H1 (cell line): ENCODE measurements at regions not wholly inside any gene's neighbourhood (a gene's known extent, or its start where the extent isn't known, plus 50 kb on each side); places are given as distances from the start of the nearest gene placed in this dataset.

Source experiments
- CTCF ChIA-PET: fragments of 300-600 bp; sonication (Branson Sonifier 250); formaldehyde crosslinking; loops from one replicate; lab custom pipeline; 2021; ENCODE audit not compliant: partially characterized antibody; lab: Charles Lee
- POLR2A ChIA-PET: fragments of 300-600 bp; sonication (Branson Sonifier 250); formaldehyde crosslinking; loops from one replicate; lab custom pipeline; 2021; ENCODE audit warnings: inconsistent platforms; ENCODE audit not compliant: partially characterized antibody; lab: Charles Lee
- DNase-seq, 2 experiments: peaks; one replicate each; pipeline versions ENCODE4 v3.0.0 to v3.0.0-alpha.2; 2010 to 2022; ENCODE audit warnings: low spot score in 2 of 2, low read depth in 1 of 2, mixed read lengths in 1 of 2
- FAIRE-seq: peaks from 2 replicates; lab custom pipeline; 2011; peaks lifted over from hg19 to GRCh38; lab: Jason Lieb, UNC
- H2AFZ ChIP-seq: 2 replicates; pipeline ENCODE4 v1.8.1; 2012; ENCODE audit warnings: low read length, inconsistent platforms
- H2AK5ac ChIP-seq: 2 replicates; pipeline ENCODE4 v1.6.1; 2013; ENCODE audit warnings: low read depth, low read length
- H2BK120ac ChIP-seq: replicated peaks from 2 replicates; pipeline ENCODE3; 2013; ENCODE audit warnings: low read depth, low read length, inconsistent platforms
- H2BK12ac ChIP-seq: 2 replicates; pipeline ENCODE4 v1.6.1; 2013; ENCODE audit warnings: low read depth, low read length
- H2BK15ac ChIP-seq: 2 replicates; pipeline ENCODE4 v1.6.1; 2013; ENCODE audit warnings: low read length
- H2BK20ac ChIP-seq: 2 replicates; pipeline ENCODE4 v1.6.1; 2013; ENCODE audit warnings: low read length
- H2BK5ac ChIP-seq: 2 replicates; pipeline ENCODE4 v1.6.1; 2013; ENCODE audit warnings: low read depth, low read length
- H3K14ac ChIP-seq: 2 replicates; pipeline ENCODE4 v1.6.1; 2013; ENCODE audit warnings: inconsistent platforms; ENCODE audit not compliant: insufficient read length
- H3K18ac ChIP-seq: 2 replicates; pipeline ENCODE4 v1.6.1; 2013; ENCODE audit warnings: low read length; ENCODE audit errors: extremely low read depth
- H3K23ac ChIP-seq: 2 replicates; pipeline ENCODE4 v1.6.1; 2013; ENCODE audit warnings: inconsistent platforms; ENCODE audit not compliant: insufficient read length
- H3K23me2 ChIP-seq: 2 replicates; pipeline ENCODE4 v1.6.1; 2013; ENCODE audit warnings: low read depth, low read length
- H3K27ac ChIP-seq: 2 replicates; pipeline ENCODE4 v1.6.1; 2011; ENCODE audit warnings: low read depth, low read length, inconsistent platforms
- H3K27me3 ChIP-seq, 4 experiments: replicated peaks in 1 of 4; 1 replicate in 1 of 4; 2 replicates in 3 of 4; pipeline versions ENCODE4 v1.6.1 to v1.8.1; 2011 to 2013; ENCODE audit warnings: low read length in 3 of 4, mild to moderate bottlenecking in 3 of 4, inconsistent platforms in 2 of 4, mixed read lengths in 2 of 4, moderate library complexity in 1 of 4; ENCODE audit not compliant: control insufficient read depth in 3 of 4, insufficient read depth in 3 of 4; ENCODE audit errors: extremely low read depth in 1 of 4
- H3K36me3 ChIP-seq, 4 experiments: 2 replicates each; pipeline versions ENCODE4 v1.6.1 to v1.8.1; 2011 to 2013; ENCODE audit warnings: mild to moderate bottlenecking in 4 of 4, low read length in 3 of 4, moderate library complexity in 2 of 4, control low read depth in 1 of 4, inconsistent platforms in 1 of 4; ENCODE audit not compliant: insufficient read depth in 4 of 4, control insufficient read depth in 2 of 4
- H3K4ac ChIP-seq: replicated peaks from 2 replicates; pipeline ENCODE3; 2013; ENCODE audit warnings: low read length, low read depth, mixed read lengths, inconsistent platforms; ENCODE audit not compliant: insufficient read length
- H3K4me1 ChIP-seq, 4 experiments: replicated peaks in 1 of 4; 1 replicate in 1 of 4; 2 replicates in 3 of 4; pipeline versions ENCODE4 v1.6.1 to v1.8.1; 2011 to 2013; ENCODE audit warnings: low read length in 3 of 4, inconsistent platforms in 2 of 4, mixed read lengths in 1 of 4; ENCODE audit not compliant: insufficient read depth in 4 of 4, control insufficient read depth in 3 of 4
- H3K4me2 ChIP-seq, 2 experiments: 2 replicates each; pipeline versions ENCODE4 v1.6.1 to v1.8.1; 2011 to 2013; ENCODE audit warnings: low read depth in 2 of 2, low read length in 2 of 2, control low read depth in 1 of 2, inconsistent platforms in 1 of 2, mild to moderate bottlenecking in 1 of 2; ENCODE audit not compliant: insufficient read depth in 1 of 2
- H3K4me3 ChIP-seq, 4 experiments: fragments of 200-600, 300-600 bp in 1 of 4; sonication (generic), shearing (Covaris generic), sonication (Bioruptor Twin) in 1 of 4; 2 replicates each; pipeline versions ENCODE4 v1.5.1 to v1.8.1; 2011 to 2016; ENCODE audit warnings: low read length in 4 of 4, low read depth in 3 of 4, control low read depth in 2 of 4, inconsistent platforms in 2 of 4, mild to moderate bottlenecking in 2 of 4, mixed read lengths in 1 of 4, moderate library complexity in 1 of 4; ENCODE audit not compliant: insufficient read depth in 2 of 4; ENCODE audit errors: extremely low read depth in 1 of 4
- H3K56ac ChIP-seq: replicated peaks from 2 replicates; pipeline ENCODE3; 2013; ENCODE audit warnings: low read depth, mild to moderate bottlenecking, mixed read lengths, low read length, inconsistent platforms; ENCODE audit not compliant: insufficient read length
- H3K79me1 ChIP-seq: 2 replicates; pipeline ENCODE4 v1.6.1; 2013; ENCODE audit warnings: low read depth, low read length, control low read depth
- H3K79me2 ChIP-seq, 2 experiments: 2 replicates each; pipeline versions ENCODE4 v1.6.1 to v1.8.1; 2012 to 2013; ENCODE audit warnings: low read length in 2 of 2, mild to moderate bottlenecking in 2 of 2, inconsistent platforms in 1 of 2; ENCODE audit not compliant: insufficient read depth in 2 of 2, control insufficient read depth in 1 of 2
- H3K9ac ChIP-seq, 4 experiments: replicated peaks in 1 of 4; 1 replicate in 1 of 4; 2 replicates in 3 of 4; pipeline versions ENCODE4 v1.6.1 to v1.8.1; 2011 to 2013; ENCODE audit warnings: low read depth in 3 of 4, low read length in 3 of 4, control low read depth in 2 of 4, mild to moderate bottlenecking in 2 of 4, moderate library complexity in 2 of 4, inconsistent platforms in 1 of 4; ENCODE audit errors: extremely low read depth in 1 of 4
- H3K9me3 ChIP-seq, 2 experiments: 2 replicates each; pipeline versions ENCODE4 v1.6.1 to v1.8.1; 2012 to 2013; ENCODE audit warnings: mild to moderate bottlenecking in 2 of 2, moderate library complexity in 2 of 2, control low read depth in 1 of 2, inconsistent platforms in 1 of 2, low read depth in 1 of 2, low read length in 1 of 2, mixed read lengths in 1 of 2; ENCODE audit not compliant: insufficient read depth in 2 of 2
- H4K20me1 ChIP-seq, 2 experiments: replicated peaks in 1 of 2; 2 replicates each; pipeline versions ENCODE3 to v1.8.1; 2011 to 2013; ENCODE audit warnings: inconsistent platforms in 2 of 2, low read length in 2 of 2, mild to moderate bottlenecking in 1 of 2; ENCODE audit not compliant: insufficient read depth in 2 of 2, control insufficient read depth in 1 of 2
- H4K5ac ChIP-seq: 2 replicates; pipeline ENCODE4 v1.6.1; 2013; ENCODE audit warnings: low read length, low read depth, mixed read lengths, inconsistent platforms; ENCODE audit not compliant: insufficient read length
- H4K8ac ChIP-seq: 2 replicates; pipeline ENCODE4 v1.8.0; 2013; ENCODE audit warnings: mild to moderate bottlenecking, moderate library complexity, low read length, inconsistent platforms; ENCODE audit not compliant: insufficient read depth; ENCODE audit errors: extremely low read depth
- H4K91ac ChIP-seq: replicated peaks from 2 replicates; pipeline ENCODE3; 2013; ENCODE audit warnings: low read length, mixed read lengths, inconsistent platforms; ENCODE audit not compliant: insufficient read length
- CEBPB ChIP-seq: IDR thresholded peaks from 2 replicates; pipeline ENCODE4 v1.6.1; 2012; ENCODE audit warnings: low read depth, low read length
- CHD1 ChIP-seq: IDR thresholded peaks from 2 replicates; pipeline ENCODE4 v1.6.1; 2012; ENCODE audit warnings: low read depth, low read length, improper control_type of control experiment
- CHD2 ChIP-seq: IDR thresholded peaks from 2 replicates; pipeline ENCODE4 v1.6.1; 2012; ENCODE audit warnings: low read length, improper control_type of control experiment
- CTBP2 ChIP-seq: IDR thresholded peaks from 2 replicates; pipeline ENCODE4 v1.7.0; 2011; ENCODE audit warnings: borderline replicate concordance, mild to moderate bottlenecking, moderate library complexity, mixed read lengths, low read length; ENCODE audit not compliant: insufficient read depth, insufficient read length
- CTCF ChIP-seq, 3 experiments: IDR thresholded peaks; 1 replicate in 2 of 3; 2 replicates in 1 of 3; pipeline versions ENCODE4 v1.5.1 to v1.6.1; 2011; ENCODE audit warnings: low read length in 3 of 3, mild to moderate bottlenecking in 3 of 3, inconsistent platforms in 2 of 3, low read depth in 1 of 3, moderate library complexity in 1 of 3; ENCODE audit not compliant: insufficient read depth in 1 of 3; ENCODE audit errors: control extremely low read depth in 1 of 3
- FOSL1 ChIP-seq: IDR thresholded peaks from 2 replicates; pipeline ENCODE4 v1.6.1; 2011; ENCODE audit warnings: mild to moderate bottlenecking, low read depth, low read length, moderate library complexity; ENCODE audit not compliant: insufficient read depth
- JUN ChIP-seq: IDR thresholded peaks from 2 replicates; pipeline ENCODE4 v1.6.1; 2011; ENCODE audit warnings: low read depth, mild to moderate bottlenecking, improper control_type of control experiment, low read length
- JUND ChIP-seq: IDR thresholded peaks from 2 replicates; pipeline ENCODE4 v1.6.1; 2011; ENCODE audit warnings: mild to moderate bottlenecking, improper control_type of control experiment, low read length
- KDM5A ChIP-seq: fragments of 200-600 bp; IDR thresholded peaks from 2 replicates; pipeline ENCODE4 v1.7.1; 2012; ENCODE audit warnings: mild to moderate bottlenecking, low read length, inconsistent platforms, mixed read lengths
- SAP30 ChIP-seq: fragments of 300-600 bp; sonication (generic); IDR thresholded peaks from 2 replicates; pipeline ENCODE4 v1.7.1; 2012; ENCODE audit warnings: low read length, moderate library complexity, mild to moderate bottlenecking, inconsistent platforms; ENCODE audit not compliant: insufficient read depth, insufficient replicate concordance
- SP1 ChIP-seq: IDR thresholded peaks from 2 replicates; pipeline ENCODE4 v1.6.1; 2011; ENCODE audit warnings: low read depth, low read length
- SUZ12 ChIP-seq: fragments of 200-600 bp; sonication (generic); IDR thresholded peaks from 2 replicates; pipeline ENCODE4 v1.6.1; 2012; ENCODE audit warnings: mild to moderate bottlenecking, inconsistent platforms, low read length, moderate library complexity, mixed read lengths
- WGBS, 2 experiments: shearing (Covaris generic) in 1 of 2; methylation state at CpG; one replicate each; pipeline versions ENCODE4 v1.1.6 to v1.1.7; 2013 to 2015; ENCODE audit warnings: low lambda C conversion rate in 2 of 2, mixed read lengths in 2 of 2, inconsistent platforms in 1 of 2, low coverage in 1 of 2, missing lambda C conversion rate in 1 of 2; ENCODE audit not compliant: insufficient replicate concordance in 2 of 2, insufficient coverage in 1 of 2, insufficient read length in 1 of 2; ENCODE audit errors: extremely low coverage in 1 of 2, missing lambda C conversion rate in 1 of 2; 5-methylcytosine and 5-hydroxymethylcytosine counted together

- Histone ChIP-seq H3K18ac (no peak overlapping the region), H3K79me1 (no peaks in the 10 kb centered on the region), H3K9me3 (no peaks in the 10 kb centered on the region), H3K56ac (no peak overlapping the region), H2BK20ac (no peak overlapping the region), H3K4ac (no peak overlapping the region), H2BK5ac (no peak overlapping the region), H3K27ac (no peak overlapping the region), H2AK5ac (0 out of 2 replicates have a peak overlapping the region, but pooled peaks have one; percentile 65), H4K91ac (no peak overlapping the region), H3K23me2 (no peaks in the 10 kb centered on the region), H3K79me2 (no peaks in the 10 kb centered on the region), H2AFZ (no peak overlapping the region), H4K20me1 (no peaks in the 10 kb centered on the region), H4K5ac (no peak overlapping the region), H2BK15ac (no peak overlapping the region), H3K4me1 (peaks cover 0 to 9% (median 3%) of the 10 kb centered on the region in 4 experiments; a peak in 5 of 7 replicates), H3K23ac (no peak overlapping the region), H3K14ac (no peak overlapping the region), H2BK12ac (no peak overlapping the region), H3K9ac (no peak overlapping the region), H3K27me3 (no peaks in the 10 kb centered on the region), H3K36me3 (no peaks in the 10 kb centered on the region), H4K8ac (no peak overlapping the region), H3K4me3 (no peak overlapping the region), H2BK120ac (no peak overlapping the region), H3K4me2 (no peak overlapping the region)
- no peak for DNase-seq
- WGBS, 2 experiments = 94% methylated on average over 4 of the region's 4 CpGs; no CpG with 5 or more reads in 1 of the 2 experiments
- FAIRE-seq = no peak
- CTCF ChIA-PET = interaction anchor here (0.7 to 1.3 kb wide), 4 partner anchors 23 to 147 kb away, joined by 3 to 4 read pairs (median 3); no protein-coding TSS in a partner anchor
- POLR2A ChIA-PET = no interaction called here
- no peak for TF ChIP-seq CTCF (IDR thresholded peaks at IDR 0.05; ENCODE audit: control extremely low read depth in 1 of 3, insufficient read depth in 1 of 3, low read depth in 1 of 3, low read length in 3 of 3)
- no peak for TF ChIP-seq SP1
- no peak for TF ChIP-seq FOSL1
- no peak for TF ChIP-seq SAP30
- TF ChIP-seq SUZ12 = no peak
- TF ChIP-seq CTBP2 = no peak
- no peak for TF ChIP-seq JUN
- TF ChIP-seq KDM5A = no peak
- no peak for TF ChIP-seq JUND
- TF ChIP-seq CHD2 = no peak
- no peak for TF ChIP-seq CHD1
- no peak for TF ChIP-seq CEBPB
Measured at GRCh38 chr11:115676768-115677167, 172.6 kb upstream of the CADM1 start.
